ENCODE measurements at regions not wholly inside any gene's neighbourhood (a gene's known extent, or its start where the extent isn't known, plus 50 kb on each side); places are given as distances from the start of the nearest gene placed in this dataset.

DNA sequence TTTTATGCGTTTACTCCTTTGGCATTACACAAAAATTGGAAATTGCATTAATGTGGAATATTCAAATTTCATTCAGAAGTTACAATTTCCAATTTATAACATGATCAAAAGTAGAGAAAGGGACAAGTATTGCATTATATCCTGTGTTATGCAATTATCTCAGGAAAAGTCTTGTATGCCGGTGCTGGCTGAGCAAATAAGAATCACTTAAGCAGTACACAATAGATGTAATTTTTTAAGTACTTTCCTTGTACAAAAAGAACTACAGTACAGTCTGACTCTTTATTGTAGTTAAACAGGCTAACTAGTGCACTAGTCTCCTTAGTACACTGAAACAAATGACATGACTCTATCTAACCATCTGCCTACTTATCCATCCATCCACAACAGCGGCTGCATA is 493.2 kb upstream of the KCNMB2 start:
- TF ChIP-seq, protein P1, sequence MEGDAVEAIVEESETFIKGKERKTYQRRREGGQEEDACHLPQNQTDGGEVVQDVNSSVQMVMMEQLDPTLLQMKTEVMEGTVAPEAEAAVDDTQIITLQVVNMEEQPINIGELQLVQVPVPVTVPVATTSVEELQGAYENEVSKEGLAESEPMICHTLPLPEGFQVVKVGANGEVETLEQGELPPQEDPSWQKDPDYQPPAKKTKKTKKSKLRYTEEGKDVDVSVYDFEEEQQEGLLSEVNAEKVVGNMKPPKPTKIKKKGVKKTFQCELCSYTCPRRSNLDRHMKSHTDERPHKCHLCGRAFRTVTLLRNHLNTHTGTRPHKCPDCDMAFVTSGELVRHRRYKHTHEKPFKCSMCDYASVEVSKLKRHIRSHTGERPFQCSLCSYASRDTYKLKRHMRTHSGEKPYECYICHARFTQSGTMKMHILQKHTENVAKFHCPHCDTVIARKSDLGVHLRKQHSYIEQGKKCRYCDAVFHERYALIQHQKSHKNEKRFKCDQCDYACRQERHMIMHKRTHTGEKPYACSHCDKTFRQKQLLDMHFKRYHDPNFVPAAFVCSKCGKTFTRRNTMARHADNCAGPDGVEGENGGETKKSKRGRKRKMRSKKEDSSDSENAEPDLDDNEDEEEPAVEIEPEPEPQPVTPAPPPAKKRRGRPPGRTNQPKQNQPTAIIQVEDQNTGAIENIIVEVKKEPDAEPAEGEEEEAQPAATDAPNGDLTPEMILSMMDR (IDR thresholded peaks at IDR 0.05; ENCODE audit: extremely low read depth, low read depth, low read length): no peak
- H3K9me3 ChIP-seq (ENCODE audit: low read depth, low read length): no peaks in the 10 kb centered on the region
- H3K4me3 ChIP-seq (ENCODE audit: insufficient read depth, low read length): no peak overlapping the region
- no peaks in the 10 kb centered on the region for H3K27me3 ChIP-seq (ENCODE audit: insufficient read depth, low read length)
- no peaks in the 10 kb centered on the region for H3K36me3 ChIP-seq (ENCODE audit: insufficient read depth, low read length)
- H3K4me2 ChIP-seq (ENCODE audit: insufficient read depth, low read length): no peak overlapping the region
- no peaks in the 10 kb centered on the region for H3K4me1 ChIP-seq (ENCODE audit: insufficient read depth, low read length)
- H2AFZ ChIP-seq (ENCODE audit: low read length): peak overlapping the region; percentile 16
- H3K27ac ChIP-seq (ENCODE audit: low read depth, low read length): no peak overlapping the region
- no peaks in the 10 kb centered on the region for H4K20me1 ChIP-seq (ENCODE audit: insufficient read depth, low read length)
- no peaks in the 10 kb centered on the region for H3K79me2 ChIP-seq (ENCODE audit: insufficient read depth, low read length)
- DNase-seq (ENCODE audit: insufficient read length, low spot score, missing footprints): no peak

DNA sequence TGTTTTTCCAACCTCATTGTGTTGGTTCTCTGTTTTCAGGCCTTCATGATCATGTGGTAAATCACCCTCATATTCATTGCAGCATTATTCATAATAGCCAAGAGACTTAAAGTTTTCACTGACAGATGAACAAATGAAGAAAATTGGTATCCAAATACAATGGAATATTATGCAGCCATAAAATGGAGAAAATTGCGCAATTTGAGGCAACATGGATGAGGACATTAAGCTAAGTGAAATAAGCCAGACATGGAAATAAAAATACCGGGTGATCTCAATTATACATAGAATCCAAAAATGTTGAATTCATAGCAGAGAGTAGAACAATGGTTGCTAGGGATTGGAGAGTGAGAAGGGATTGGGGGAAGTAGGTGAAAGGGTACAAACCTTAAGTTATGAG is 491.9 kb upstream of the KCNMB2 start:
- H3K36me3 ChIP-seq (ENCODE audit: insufficient read depth, low read length): no peaks in the 10 kb centered on the region
- H3K4me2 ChIP-seq (ENCODE audit: insufficient read depth, low read length): no peak overlapping the region
- DNase-seq (ENCODE audit: insufficient read length, low spot score, missing footprints): no peak
- no peak overlapping the region for H3K27ac ChIP-seq (ENCODE audit: low read depth, low read length)
- H4K20me1 ChIP-seq (ENCODE audit: insufficient read depth, low read length): no peaks in the 10 kb centered on the region
- H3K27me3 ChIP-seq (ENCODE audit: insufficient read depth, low read length): no peaks in the 10 kb centered on the region
- H3K4me3 ChIP-seq (ENCODE audit: insufficient read depth, low read length): no peak overlapping the region
- no peak overlapping the region for H2AFZ ChIP-seq (ENCODE audit: low read length)
- no peaks in the 10 kb centered on the region for H3K79me2 ChIP-seq (ENCODE audit: insufficient read depth, low read length)
- TF ChIP-seq, protein P1 (IDR thresholded peaks at IDR 0.05; ENCODE audit: extremely low read depth, low read depth, low read length): no peak
- H3K4me1 ChIP-seq (ENCODE audit: insufficient read depth, low read length): no peaks in the 10 kb centered on the region
- no peaks in the 10 kb centered on the region for H3K9me3 ChIP-seq (ENCODE audit: low read depth, low read length)

DNA sequence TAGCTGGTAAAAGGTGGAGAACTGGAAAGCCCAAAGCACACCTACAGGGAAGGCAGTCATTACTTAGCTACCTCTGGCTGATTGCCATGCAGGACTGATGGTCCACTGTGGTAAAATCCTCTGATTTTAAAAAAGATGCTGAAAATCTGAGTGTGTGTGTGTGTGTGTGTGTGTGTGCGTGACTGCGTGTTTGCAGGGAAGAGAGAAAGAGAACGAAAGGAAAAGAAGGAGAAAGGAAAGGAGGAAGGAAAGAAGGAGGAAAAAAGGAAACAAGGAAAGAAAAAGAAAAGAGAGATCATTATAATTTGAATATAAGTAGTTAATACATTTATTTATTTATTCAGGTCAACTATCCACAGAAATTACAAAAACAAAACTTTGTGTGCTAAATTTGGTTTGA is 488.7 kb upstream of the KCNMB2 start:
- no peaks in the 10 kb centered on the region for H3K36me3 ChIP-seq (ENCODE audit: insufficient read depth, low read length)
- no peak overlapping the region for H3K4me3 ChIP-seq (ENCODE audit: insufficient read depth, low read length)
- TF ChIP-seq, protein P1 (IDR thresholded peaks at IDR 0.05; ENCODE audit: extremely low read depth, low read depth, low read length): no peak
- DNase-seq (ENCODE audit: insufficient read length, low spot score, missing footprints): no peak
- no peak overlapping the region for H3K27ac ChIP-seq (ENCODE audit: low read depth, low read length)
- no peaks in the 10 kb centered on the region for H3K27me3 ChIP-seq (ENCODE audit: insufficient read depth, low read length)
- no peaks in the 10 kb centered on the region for H3K4me1 ChIP-seq (ENCODE audit: insufficient read depth, low read length)
- H4K20me1 ChIP-seq (ENCODE audit: insufficient read depth, low read length): no peaks in the 10 kb centered on the region
- no peak overlapping the region for H2AFZ ChIP-seq (ENCODE audit: low read length)
- no peak overlapping the region for H3K4me2 ChIP-seq (ENCODE audit: insufficient read depth, low read length)
- no peaks in the 10 kb centered on the region for H3K9me3 ChIP-seq (ENCODE audit: low read depth, low read length)
- H3K79me2 ChIP-seq (ENCODE audit: insufficient read depth, low read length): no peaks in the 10 kb centered on the region

DNA sequence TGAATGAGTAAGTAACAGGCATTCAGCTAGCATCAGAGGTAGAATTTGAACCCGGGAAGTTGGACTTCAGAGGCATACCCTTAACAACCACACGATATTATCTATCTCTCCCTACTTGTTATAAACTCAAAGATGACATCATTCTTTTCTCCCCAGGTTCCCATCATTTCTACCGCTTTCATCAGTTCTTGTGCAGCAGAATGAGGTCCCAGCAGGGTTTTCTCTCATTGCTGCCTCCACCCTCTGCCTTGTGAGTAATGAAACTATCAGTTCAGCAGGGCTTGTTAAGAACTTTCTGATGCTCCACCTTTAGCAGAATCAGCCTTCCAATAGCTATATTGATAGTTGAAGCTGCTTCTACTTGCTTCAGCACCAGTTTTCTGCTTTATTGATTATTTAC is 487.5 kb upstream of the KCNMB2 start:
- H3K4me1 ChIP-seq (ENCODE audit: insufficient read depth, low read length): no peaks in the 10 kb centered on the region
- no peaks in the 10 kb centered on the region for H3K9me3 ChIP-seq (ENCODE audit: low read depth, low read length)
- TF ChIP-seq, protein P1 (IDR thresholded peaks at IDR 0.05; ENCODE audit: extremely low read depth, low read depth, low read length): no peak
- H3K27me3 ChIP-seq (ENCODE audit: insufficient read depth, low read length): no peaks in the 10 kb centered on the region
- no peaks in the 10 kb centered on the region for H3K79me2 ChIP-seq (ENCODE audit: insufficient read depth, low read length)
- H3K27ac ChIP-seq (ENCODE audit: low read depth, low read length): no peak overlapping the region
- DNase-seq (ENCODE audit: insufficient read length, low spot score, missing footprints): no peak
- H3K4me2 ChIP-seq (ENCODE audit: insufficient read depth, low read length): no peak overlapping the region
- H3K4me3 ChIP-seq (ENCODE audit: insufficient read depth, low read length): no peak overlapping the region
- H2AFZ ChIP-seq (ENCODE audit: low read length): no peak overlapping the region
- H3K36me3 ChIP-seq (ENCODE audit: insufficient read depth, low read length): no peaks in the 10 kb centered on the region
- no peaks in the 10 kb centered on the region for H4K20me1 ChIP-seq (ENCODE audit: insufficient read depth, low read length)

Data from osteoblast (primary cell).